ENCODE measurements at regions not wholly inside any gene's neighbourhood (a gene's known extent, or its start where the extent isn't known, plus 50 kb on each side); places are given as distances from the start of the nearest gene placed in this dataset.

GRCh38 chr9:22232971-22233370 is 213.7 kb upstream of the DMRTA1 start:
- TF ChIP-seq, protein P1, sequence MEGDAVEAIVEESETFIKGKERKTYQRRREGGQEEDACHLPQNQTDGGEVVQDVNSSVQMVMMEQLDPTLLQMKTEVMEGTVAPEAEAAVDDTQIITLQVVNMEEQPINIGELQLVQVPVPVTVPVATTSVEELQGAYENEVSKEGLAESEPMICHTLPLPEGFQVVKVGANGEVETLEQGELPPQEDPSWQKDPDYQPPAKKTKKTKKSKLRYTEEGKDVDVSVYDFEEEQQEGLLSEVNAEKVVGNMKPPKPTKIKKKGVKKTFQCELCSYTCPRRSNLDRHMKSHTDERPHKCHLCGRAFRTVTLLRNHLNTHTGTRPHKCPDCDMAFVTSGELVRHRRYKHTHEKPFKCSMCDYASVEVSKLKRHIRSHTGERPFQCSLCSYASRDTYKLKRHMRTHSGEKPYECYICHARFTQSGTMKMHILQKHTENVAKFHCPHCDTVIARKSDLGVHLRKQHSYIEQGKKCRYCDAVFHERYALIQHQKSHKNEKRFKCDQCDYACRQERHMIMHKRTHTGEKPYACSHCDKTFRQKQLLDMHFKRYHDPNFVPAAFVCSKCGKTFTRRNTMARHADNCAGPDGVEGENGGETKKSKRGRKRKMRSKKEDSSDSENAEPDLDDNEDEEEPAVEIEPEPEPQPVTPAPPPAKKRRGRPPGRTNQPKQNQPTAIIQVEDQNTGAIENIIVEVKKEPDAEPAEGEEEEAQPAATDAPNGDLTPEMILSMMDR (IDR thresholded peaks at IDR 0.05): no peak
- TF ChIP-seq POLR2A (IDR thresholded peaks at IDR 0.05): no peak

All from esophagus squamous epithelium (tissue), 4 donors.